HL-60 (cell line): ENCODE measurements at regions not wholly inside any gene's neighbourhood (a gene's known extent, or its start where the extent isn't known, plus 50 kb on each side); places are given as distances from the start of the nearest gene placed in this dataset.

Experiments used
- DNase-seq, 2 experiments: peaks; one replicate each; pipeline ENCODE4 v3.0.0-alpha.2; 2010 to 2020; ENCODE audit warnings: low read depth in 1 of 2, low spot score in 1 of 2
- H3K27ac ChIP-seq: fragments of 250-450 bp; sonication (Bioruptor Pico); replicated peaks from 2 replicates; pipeline ENCODE4 v1.5.1; 2020; ENCODE audit warnings: mild to moderate bottlenecking, moderate library complexity
- H3K27me3 ChIP-seq: fragments of 250-450 bp; sonication (Bioruptor Pico); 2 replicates; pipeline ENCODE4 v1.5.1; 2021; ENCODE audit warnings: mild to moderate bottlenecking, moderate library complexity; ENCODE audit not compliant: insufficient read depth, poor library complexity, severe bottlenecking
- H3K4me3 ChIP-seq: replicated peaks from 2 replicates; pipeline ENCODE4 v1.5.1; 2011; ENCODE audit warnings: mild to moderate bottlenecking, control low read depth, low read length; ENCODE audit not compliant: insufficient read depth
- CTCF ChIP-seq: IDR thresholded peaks from one replicate; pipeline ENCODE4 v1.5.1; 2011; ENCODE audit warnings: low read length, control low read depth, inconsistent platforms; ENCODE audit not compliant: insufficient read depth
- GABPA ChIP-seq: IDR thresholded peaks from 2 replicates; pipeline ENCODE4 v1.6.1; 2012; ENCODE audit warnings: low read depth
- POLR2AphosphoS5 ChIP-seq: IDR thresholded peaks from 2 replicates; pipeline ENCODE4 v1.6.1; 2012; ENCODE audit warnings: low read depth
- REST ChIP-seq: IDR thresholded peaks from 2 replicates; pipeline ENCODE4 v1.6.1; 2012; ENCODE audit warnings: low read depth; ENCODE audit not compliant: insufficient replicate concordance
- SPI1 ChIP-seq: IDR thresholded peaks from 2 replicates; pipeline ENCODE4 v1.6.1; 2012; ENCODE audit warnings: low read depth, mild to moderate bottlenecking, borderline replicate concordance

GRCh38 chr5:125201446-125202052, 455.1 kb upstream of the ZNF608 start:
- TF ChIP-seq POLR2AphosphoS5 = no peak
- TF ChIP-seq SPI1 = no peak
- no peak for TF ChIP-seq CTCF
- no peak for TF ChIP-seq REST
- TF ChIP-seq GABPA = no peak
- no peaks in the 10 kb centered on the region for H3K27me3 ChIP-seq
- no peak for DNase-seq
- no peak overlapping the region for H3K4me3 ChIP-seq
- H3K27ac ChIP-seq = no peak overlapping the region

GRCh38 chr5:125202353-125202752, 455.9 kb upstream of the ZNF608 start:
- TF ChIP-seq POLR2AphosphoS5 = no peak
- H3K27ac ChIP-seq = no peak overlapping the region

GRCh38 chr5:125202871-125203438, 456.5 kb upstream of the ZNF608 start:
- Histone ChIP-seq H3K27me3 (no peaks in the 10 kb centered on the region), H3K27ac (no peak overlapping the region), H3K4me3 (no peak overlapping the region)
- TF ChIP-seq GABPA (no peak), REST (no peak), CTCF (no peak), SPI1 (no peak), POLR2AphosphoS5 (no peak)
- no peak for DNase-seq

More at GRCh38 chr5:125202353-125202752, 455.9 kb upstream of the ZNF608 start:
- H3K27me3 ChIP-seq = no peaks in the 10 kb centered on the region
- H3K4me3 ChIP-seq = no peak overlapping the region
- no peak for DNase-seq

GRCh38 chr5:125203912-125204311, 457.5 kb upstream of the ZNF608 start:
- H3K27me3 ChIP-seq = no peaks in the 10 kb centered on the region
- H3K27ac ChIP-seq = no peak overlapping the region
- no peak overlapping the region for H3K4me3 ChIP-seq
- no peak for DNase-seq
- no peak for TF ChIP-seq CTCF
- TF ChIP-seq SPI1 = no peak
- TF ChIP-seq REST = no peak
- TF ChIP-seq GABPA = no peak
- no peak for TF ChIP-seq POLR2AphosphoS5
